WTC11 (cell line): ENCODE measurements at regions not wholly inside any gene's neighbourhood (a gene's known extent, or its start where the extent isn't known, plus 50 kb on each side); places are given as distances from the start of the nearest gene placed in this dataset.

Experiments used
- CTCF ChIP-seq: fragments of 200-600 bp; IDR thresholded peaks from 2 replicates; pipeline ENCODE4 v1.8.0; 2022; ENCODE audit warnings: antibody characterized with exemption
- HMGXB4 ChIP-seq: sonication (generic); formaldehyde crosslinking; IDR thresholded peaks from 2 replicates; pipeline ENCODE4 v1.8.1; 2023; ENCODE audit warnings: mild to moderate bottlenecking, moderate library complexity, missing genetic modification reagents
- ZNF512 ChIP-seq: sonication (generic); formaldehyde crosslinking; IDR thresholded peaks from 2 replicates; pipeline ENCODE4 v1.8.1; 2022; ENCODE audit warnings: missing genetic modification reagents, borderline replicate concordance

GRCh38 chr2:41803361-41803760 is 244.5 kb upstream of the PKDCC start:
- TF ChIP-seq CTCF, result no peak
- no peak for TF ChIP-seq ZNF512 (CRISPR knock-in tag)
- no peak for TF ChIP-seq HMGXB4 (CRISPR knock-in tag)
